GM18858 (cell line): ENCODE measurements at regions not wholly inside any gene's neighbourhood (a gene's known extent, or its start where the extent isn't known, plus 50 kb on each side); places are given as distances from the start of the nearest gene placed in this dataset.
"Not testable (repeated sequence)": the region's sequence is repeated elsewhere in the genome, so short reads cannot be mapped to it uniquely, and the experiment has no call there.

ENCODE experiments used
- ATAC-seq: cut with Tn5 transposase; IDR thresholded peaks from one replicate; pipeline ENCODE4 v1.9.1; 2021; ENCODE audit not compliant: unreplicated experiment

- ATAC-seq = not testable (repeated sequence)
Measured at GRCh38 chr4:131883181-131883580, 1265.9 kb upstream of the PCDH10 start.

GRCh38 chr4:131925662-131926061, 1223.4 kb upstream of the PCDH10 start:
- not testable (repeated sequence) for ATAC-seq

DNA sequence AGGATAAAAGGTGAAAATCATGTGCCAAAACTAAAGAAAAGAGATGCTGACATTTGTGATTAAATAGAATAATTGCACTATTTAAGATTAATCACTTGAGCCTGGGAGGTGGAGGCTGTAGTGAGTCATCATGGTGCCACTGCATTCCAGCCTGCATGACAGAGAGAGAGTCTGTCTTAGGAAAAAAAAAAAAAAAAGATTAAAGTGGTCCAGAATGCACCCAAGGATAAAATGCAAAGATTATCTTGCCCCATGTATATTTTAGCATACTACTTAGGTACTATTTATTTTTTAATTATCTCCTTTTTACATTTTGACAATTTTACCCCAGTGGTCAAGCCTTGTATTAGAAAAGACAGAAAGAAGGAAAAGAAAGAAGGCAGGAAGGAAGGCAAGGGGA, 1181.4 kb upstream of the PCDH10 start:
- ATAC-seq = not testable (repeated sequence)

- ATAC-seq = no peak
Measured at GRCh38 chr4:131974730-131975129, 1174.4 kb upstream of the PCDH10 start.

DNA sequence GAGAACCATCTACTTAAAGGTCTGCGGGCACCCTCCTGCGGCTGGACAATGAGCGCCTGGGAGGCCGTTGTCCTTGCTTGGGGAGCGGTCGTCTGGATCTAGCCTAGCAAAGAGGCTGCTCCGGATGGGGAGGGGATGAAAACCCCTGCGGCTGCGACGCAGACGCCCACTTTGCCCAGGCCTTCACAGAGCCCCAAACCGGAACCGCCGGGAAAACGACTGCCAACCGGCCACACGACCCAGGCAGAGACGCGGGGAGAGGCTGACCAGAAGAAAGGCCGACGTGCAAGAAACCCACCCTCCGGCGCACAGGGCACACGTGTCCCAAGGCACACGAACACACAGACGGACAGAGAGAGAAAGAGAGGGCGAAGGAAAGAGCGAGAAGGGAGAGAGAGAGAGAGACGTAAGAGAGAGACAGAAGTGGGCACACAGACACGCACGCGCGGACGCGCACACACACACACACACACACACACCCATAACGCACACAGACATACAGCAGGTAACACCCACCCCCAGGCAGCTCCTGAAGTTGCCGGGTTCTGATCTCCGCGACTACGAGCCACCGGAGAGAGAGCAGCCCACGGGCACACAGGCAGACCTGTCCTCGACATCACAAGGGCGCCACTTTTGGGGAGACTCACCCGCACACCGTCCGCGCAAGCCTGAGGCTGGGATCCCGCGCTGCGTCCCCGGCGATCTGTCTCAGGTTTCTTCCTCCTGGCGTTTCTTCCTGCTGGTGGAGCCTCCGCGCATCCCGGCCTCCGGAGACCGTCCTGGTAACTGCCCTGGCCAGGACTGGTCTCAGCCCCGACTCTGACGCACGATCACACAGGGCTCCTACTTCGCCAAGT, 1173.6 kb upstream of the PCDH10 start:
- not testable (repeated sequence) for ATAC-seq

- not testable (repeated sequence) for ATAC-seq
Measured at GRCh38 chr4:131976133-131977002, 1172.7 kb upstream of the PCDH10 start.

- ATAC-seq = no peak
Measured at GRCh38 chr4:131978120-131978519, 1171.0 kb upstream of the PCDH10 start.

DNA sequence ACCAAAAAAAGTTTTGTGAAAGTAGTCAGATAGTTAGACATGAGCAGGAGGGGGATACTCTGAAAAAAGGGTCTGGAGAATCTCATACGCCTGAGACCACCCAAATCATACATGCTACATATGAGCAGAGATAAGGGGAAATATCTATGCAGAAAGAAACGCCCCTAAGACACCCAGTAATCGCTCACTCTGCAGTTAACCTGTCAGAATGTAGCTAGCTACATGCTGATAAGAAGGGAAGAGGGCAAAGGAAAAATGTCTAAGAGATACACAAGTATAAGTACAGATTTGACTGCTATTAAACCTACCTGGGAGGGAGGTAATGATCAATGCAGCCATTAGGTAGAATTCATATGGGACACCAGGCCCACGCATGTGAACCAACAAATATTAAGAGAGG, 1159.5 kb upstream of the PCDH10 start:
- ATAC-seq = no peak

DNA sequence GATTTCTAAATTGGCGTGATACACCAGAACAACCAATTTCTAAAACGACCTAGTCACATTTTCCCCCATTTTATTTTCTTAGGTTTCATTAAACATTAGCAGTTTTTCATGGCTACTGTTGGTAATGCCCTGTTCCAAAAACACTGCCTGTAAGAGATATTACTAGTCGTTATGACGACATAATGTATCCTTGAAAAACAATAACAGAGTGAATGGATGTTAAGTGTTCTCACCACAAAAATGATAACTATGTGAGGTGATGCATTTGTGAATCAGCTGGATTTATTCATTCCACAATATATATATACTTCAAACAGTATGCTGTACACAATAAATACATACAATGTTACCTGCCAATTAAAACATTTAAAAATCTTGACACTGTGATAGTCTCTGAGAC, 1147.6 kb upstream of the PCDH10 start:
- ATAC-seq = no peak

GRCh38 chr4:132003593-132003992, 1145.5 kb upstream of the PCDH10 start:
- no peak for ATAC-seq

GRCh38 chr4:132015321-132015720, 1133.8 kb upstream of the PCDH10 start:
- no peak for ATAC-seq

- ATAC-seq = no peak
Measured at GRCh38 chr4:132016703-132017350, 1132.3 kb upstream of the PCDH10 start.

DNA sequence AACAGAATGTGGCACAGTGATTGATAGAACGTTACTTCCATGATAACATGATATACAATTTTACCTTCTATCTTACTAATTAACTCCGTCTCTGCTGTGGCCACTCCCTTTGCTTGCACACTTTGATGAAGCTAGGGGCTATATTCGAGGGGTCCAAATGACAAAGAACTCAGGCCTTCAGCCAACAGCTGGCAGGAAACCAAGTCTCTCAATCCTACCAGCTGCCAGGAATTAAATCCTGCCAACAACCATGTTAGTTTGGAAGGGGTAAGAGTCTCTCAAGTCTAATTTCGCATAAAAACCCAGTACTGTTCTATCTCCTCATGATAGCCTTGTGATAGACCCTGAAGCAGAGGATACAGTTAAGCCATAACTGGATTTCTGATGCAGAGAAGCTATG, 1122.9 kb upstream of the PCDH10 start:
- no peak for ATAC-seq

GRCh38 chr4:132026816-132027215, 1122.3 kb upstream of the PCDH10 start:
- no peak for ATAC-seq

GRCh38 chr4:132056496-132056895, 1092.6 kb upstream of the PCDH10 start:
- ATAC-seq = no peak

GRCh38 chr4:132059227-132059626, 1089.9 kb upstream of the PCDH10 start:
- ATAC-seq = no peak

DNA sequence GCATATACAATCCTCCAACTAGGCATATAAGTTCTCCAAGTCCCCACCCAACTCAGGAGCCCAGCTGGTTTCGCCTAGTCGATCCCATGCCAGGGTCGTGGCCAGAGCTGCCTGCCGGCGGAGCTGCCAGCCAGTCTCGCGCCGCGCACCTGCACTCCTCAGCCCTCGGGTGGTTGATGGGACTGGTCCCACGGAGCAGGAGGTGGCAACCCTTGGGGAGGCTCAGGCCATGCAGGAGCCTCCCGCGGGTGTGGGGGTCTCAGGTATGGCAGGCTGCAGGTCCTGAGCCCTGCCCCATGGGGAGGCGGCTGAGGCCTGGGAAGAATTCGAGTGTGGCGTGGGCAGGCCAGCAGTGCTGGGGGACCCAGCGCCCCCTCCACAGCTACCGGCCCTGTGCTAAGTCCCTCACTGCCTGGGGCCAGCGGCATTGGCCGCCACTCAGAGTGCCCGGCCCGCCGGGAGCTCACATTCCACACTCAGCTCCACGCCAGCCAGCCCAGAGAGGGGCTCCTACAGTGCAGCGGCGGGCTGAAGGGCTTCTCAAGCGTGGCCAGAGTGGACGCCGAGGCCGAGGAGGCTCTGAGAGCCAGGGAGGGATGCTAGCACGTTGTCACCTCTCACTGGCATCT, 1086.4 kb upstream of the PCDH10 start:
- ATAC-seq = no peak

DNA sequence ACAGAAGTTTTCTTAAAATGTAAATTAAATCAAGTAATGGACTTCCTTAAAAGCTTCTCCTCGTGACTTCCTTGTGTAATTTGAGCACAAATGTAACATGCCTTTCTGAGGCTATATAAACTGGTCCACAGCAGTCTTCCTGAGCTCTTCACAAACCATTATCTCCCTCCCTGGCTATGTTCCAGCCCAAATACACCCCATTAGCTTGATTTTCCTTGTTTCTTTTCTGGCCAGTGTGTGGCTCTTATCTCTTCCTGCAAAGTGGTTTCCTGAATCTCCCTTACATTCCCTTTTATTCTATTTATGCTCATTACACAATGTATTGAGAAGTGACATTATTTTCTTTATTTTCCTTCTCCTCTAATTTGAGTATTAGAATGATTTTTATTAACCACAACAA, 1085.3 kb upstream of the PCDH10 start:
- ATAC-seq = no peak

DNA sequence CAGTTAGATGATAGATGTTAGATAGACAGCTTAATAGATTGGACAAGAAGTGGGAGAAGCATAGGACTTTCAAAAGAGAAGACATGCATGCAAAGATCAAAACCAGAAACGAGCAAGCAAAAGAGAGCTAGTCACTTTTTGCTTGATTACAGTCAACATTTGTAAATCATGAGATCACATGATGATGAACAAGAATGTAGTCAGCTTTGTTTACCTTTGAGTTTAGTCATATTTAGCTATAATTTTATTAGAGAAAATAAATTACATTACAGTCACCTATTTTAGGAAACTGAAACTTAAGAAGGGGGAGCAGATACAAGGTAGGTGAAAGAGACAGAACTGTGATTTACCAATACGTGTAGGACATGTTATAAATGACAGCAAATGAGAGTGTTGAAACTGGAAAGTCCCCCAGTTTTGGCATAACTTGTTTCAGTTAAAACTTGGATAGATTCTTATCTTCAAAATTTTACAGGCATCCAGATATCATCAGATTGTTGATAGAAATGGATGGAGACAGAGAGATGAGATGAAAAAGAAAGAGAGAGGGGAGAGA, 1083.1 kb upstream of the PCDH10 start:
- ATAC-seq = no peak

GRCh38 chr4:132071815-132072214, 1077.3 kb upstream of the PCDH10 start:
- ATAC-seq = no peak

DNA sequence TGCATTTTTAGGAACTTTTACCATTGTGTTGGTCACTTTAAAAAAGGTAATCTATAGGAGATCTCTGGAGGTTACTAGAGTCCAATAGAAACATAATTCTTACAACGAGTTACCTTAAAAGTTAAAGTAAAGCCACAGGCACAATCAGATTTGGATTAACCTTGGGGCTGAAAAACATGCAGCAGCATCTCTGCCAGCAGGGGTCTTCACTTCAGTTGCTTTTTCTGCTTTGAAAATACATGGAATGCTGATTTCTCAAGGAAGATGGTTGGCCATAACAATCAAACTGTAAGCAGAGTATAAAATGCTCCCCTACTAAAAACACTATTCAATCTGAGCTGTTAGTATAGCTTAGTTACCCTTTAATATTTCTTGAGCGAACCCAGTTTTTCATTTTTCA, 1072.3 kb upstream of the PCDH10 start:
- no peak for ATAC-seq
